Hypothalamus (tissue), 51 donors: ENCODE measurements at regions not wholly inside any gene's neighbourhood (a gene's known extent, or its start where the extent isn't known, plus 50 kb on each side); places are given as distances from the start of the nearest gene placed in this dataset.

ENCODE experiments used
- DNase-seq, 51 donors: peaks; one replicate each; lab custom pipeline; 2025; lab: John Stamatoyannopoulos, UW

DNA sequence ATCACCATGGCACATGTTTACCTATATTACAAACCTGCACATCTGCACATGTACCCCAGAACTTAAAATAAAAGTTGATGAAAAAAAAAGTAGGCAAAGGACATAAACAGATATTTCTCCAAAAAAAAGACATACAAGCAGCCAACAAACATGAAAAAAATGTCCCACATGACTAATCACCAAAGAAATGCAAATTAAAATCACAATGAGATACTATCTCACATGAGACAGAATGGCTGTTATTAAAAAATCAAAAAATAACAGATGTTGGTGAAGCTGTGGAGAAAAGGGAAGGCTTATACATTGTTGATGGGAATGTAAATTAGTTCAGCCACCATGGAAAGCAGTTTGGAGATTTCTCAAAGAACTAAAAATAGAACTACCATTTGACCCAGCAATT lies 68.0 kb upstream of the FAR2 start:
- DNase-seq: no peak

DNA sequence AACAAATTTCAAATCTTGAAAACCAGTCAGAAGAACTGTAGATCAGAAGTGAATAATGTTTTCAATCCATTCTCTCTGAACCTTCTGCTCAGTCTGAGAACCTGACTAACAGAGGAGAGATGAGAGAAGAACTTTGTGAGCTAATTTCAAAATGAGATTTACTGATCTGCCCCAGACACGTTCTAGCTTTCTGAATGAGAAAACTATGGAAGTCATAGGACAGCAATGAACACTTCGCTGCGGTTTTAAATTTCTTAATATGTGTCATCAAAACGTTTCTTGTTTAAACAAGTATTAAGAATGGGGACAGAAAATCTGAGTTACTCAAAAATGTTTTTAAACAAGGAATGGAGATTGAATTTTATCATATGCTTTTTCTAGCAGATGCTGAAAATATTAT lies 66.6 kb upstream of the FAR2 start:
- no peak for DNase-seq

GRCh38 chr12:29086325-29087271 lies 62.5 kb upstream of the FAR2 start:
- no peak for DNase-seq

DNA sequence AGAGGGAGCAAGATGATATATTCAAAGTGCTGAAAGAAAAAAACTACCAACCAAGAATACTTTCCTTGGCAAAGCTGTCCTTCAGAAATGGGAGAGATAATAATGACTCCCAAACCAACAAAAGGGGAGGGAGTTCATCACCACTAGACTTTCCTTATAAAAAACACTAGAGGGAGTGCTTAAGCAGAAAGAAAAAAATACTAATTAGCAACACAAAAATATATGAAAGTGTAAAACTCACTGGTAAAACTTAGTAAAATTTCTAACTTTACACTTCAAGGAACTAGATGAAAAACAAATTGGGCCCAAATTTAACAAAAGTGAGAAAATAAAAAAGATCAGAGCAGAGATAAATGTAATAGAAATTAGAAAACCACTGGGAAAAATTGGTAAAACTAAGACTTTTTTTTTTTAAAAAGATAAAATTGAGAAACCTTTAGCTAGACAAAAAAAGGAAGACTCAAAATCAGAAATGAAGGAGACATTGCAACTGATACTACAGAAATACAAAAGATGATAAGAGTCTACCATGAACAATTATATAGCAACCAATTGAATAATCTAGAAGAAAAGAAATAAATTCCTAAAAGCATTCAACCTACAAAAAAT lies 60.4 kb upstream of the FAR2 start:
- DNase-seq: no peak
